DND-41 (cell line): ENCODE measurements at regions not wholly inside any gene's neighbourhood (a gene's known extent, or its start where the extent isn't known, plus 50 kb on each side); places are given as distances from the start of the nearest gene placed in this dataset.

Experiments
- CTCF ChIP-seq: IDR thresholded peaks from 2 replicates; pipeline ENCODE4 v1.5.1; 2012; ENCODE audit warnings: borderline replicate concordance, low read length, moderate library complexity, mild to moderate bottlenecking; ENCODE audit not compliant: poor library complexity, severe bottlenecking; ENCODE audit errors: extremely low read depth
- EZH2 ChIP-seq: IDR thresholded peaks from 3 replicates; pipeline ENCODE4 v1.6.1; 2012; ENCODE audit warnings: borderline replicate concordance, low read depth, mild to moderate bottlenecking, moderate library complexity, low read length, inconsistent platforms; ENCODE audit not compliant: severe bottlenecking

GRCh38 chr6:125354649-125355048, 52.9 kb upstream of the HDDC2 start:
- no peak for TF ChIP-seq CTCF
- TF ChIP-seq EZH2, result no peak
